DMS53 treated with DMSO at 0.1 percent for 48 hours (cell line): ENCODE measurements at regions not wholly inside any gene's neighbourhood (a gene's known extent, or its start where the extent isn't known, plus 50 kb on each side); places are given as distances from the start of the nearest gene placed in this dataset.
A peak's percentile ranks its signal among the peaks of the same experiment; 100 is the strongest.

ENCODE experiments used
- DNase-seq: peaks from one replicate; lab custom pipeline; 2025; ENCODE audit not compliant: unreplicated experiment; lab: John Stamatoyannopoulos, UW

DNA sequence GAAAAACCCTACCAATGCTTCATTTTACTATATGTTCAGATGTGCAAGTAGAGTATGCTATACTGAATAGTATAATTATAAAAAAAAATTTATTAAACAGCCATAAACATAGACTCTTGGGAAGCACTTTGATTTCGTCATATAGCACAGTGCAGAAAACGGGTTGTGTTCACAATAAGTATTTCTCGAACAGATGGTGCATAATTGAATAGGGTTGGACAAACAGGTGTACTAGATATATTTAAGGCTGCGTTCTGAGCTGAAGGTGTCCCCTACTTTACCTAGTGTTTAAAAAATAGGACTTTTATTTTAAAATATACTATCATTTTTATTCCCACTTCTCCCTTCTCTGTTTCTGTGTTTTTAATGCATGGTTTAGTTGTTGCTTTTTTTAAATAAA lies 841.5 kb downstream of the ANKRD7 start:
- no peak for DNase-seq

DNA sequence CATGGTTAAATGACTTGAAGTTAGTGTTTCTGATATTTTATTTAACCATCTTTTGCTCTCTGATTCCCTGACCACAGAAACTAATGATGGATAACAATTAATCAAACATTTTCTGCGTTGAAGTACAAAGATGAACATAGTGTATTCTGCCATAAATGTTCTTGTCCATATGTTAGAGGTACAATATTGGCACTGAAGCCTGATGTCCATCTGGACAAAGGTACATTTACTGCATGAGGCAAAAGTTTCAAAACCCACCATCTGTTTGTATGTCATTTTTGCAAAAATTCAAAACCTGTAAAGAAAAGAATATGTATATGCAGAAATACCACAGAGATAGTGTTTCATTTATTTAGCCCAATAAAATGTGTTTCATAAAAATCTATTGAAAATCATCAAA lies 861.5 kb downstream of the ANKRD7 start:
- DNase-seq: no peak

DNA sequence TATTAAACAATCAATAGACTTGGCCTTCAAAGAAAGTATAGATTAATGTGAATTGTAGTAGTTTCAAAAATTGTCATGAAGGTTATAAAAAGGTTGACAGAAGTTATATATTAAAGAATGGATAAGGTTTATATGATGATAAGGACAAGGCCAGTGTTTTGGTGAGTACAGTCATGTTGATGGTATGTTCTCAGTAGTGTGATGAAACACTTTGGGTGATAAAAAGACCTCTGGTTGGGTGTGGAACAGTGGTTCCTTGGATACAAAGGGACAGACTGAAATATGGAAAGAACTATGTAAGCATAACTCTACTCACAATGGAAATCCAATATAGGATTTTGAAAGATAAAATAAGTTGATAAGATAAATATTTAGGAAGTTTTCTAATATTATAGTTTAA lies 866.3 kb downstream of the ANKRD7 start:
- no peak for DNase-seq

DNA sequence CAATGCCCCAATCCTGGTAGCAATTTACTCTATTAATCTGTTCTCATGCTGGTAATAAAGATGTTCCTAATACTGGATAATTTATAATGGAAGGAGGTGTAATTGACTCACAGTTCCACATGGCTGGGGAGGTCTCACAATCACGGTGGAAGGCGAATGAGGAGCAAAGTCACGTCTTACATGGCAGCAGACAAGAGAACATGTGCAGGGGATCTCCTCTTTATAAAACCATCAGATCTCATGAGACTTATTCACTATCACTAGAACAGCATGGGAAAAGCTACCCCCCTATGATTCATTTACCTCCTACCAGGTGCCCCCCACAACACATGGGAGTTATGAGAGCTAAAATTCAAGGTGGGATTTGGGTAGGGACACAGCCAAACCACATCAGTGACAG lies 872.2 kb downstream of the ANKRD7 start:
- no peak for DNase-seq

DNA sequence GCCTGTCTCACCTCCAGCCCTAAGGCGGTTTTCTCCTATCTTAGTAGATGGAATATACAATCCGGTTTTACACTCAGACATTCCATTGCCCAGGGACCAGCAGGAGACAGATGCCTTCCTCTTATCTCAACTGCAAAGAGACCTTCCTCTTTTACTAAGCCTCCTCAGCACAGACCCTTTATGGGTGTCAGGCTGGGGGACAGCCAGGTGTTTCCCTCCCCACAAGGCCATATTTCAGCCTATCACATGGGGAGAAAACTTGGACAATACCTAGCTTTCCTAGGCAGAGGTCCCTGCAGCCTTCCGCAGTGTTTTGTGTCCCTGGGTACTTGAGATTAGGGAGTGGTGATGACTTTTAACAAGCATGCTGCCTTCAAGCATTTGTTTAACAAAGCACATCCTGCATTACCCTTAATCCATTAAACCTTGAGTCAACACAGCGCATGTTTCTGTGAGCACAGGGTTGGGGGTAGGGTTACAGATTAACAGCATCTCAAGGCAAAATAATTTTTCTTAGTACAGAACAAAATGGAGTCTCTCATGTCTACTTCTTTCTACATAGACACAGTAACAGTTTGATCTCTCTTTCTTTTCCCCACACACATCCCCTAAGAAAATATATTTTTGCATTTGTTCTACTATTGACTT lies 876.2 kb downstream of the ANKRD7 start:
- DNase-seq: peak; percentile 85

DNA sequence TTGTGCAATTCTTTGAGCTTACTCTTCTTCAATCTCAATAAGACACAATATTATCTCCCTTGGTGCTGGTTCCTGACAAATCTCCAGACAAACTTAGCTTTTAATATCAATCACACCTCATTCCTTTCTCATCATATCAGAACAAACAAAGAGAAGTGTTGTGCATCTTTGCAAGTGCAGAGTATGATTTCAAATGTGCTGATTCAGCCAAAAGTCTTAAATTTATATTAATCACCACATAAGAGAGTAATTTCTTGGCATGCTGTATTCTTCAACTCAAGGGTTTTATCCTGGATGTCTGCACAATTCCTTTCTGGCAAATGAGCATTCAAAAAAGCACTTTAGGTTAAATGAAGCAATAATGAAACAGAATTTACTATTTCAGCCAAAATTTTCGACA lies 877.8 kb downstream of the ANKRD7 start:
- DNase-seq: no peak

DNA sequence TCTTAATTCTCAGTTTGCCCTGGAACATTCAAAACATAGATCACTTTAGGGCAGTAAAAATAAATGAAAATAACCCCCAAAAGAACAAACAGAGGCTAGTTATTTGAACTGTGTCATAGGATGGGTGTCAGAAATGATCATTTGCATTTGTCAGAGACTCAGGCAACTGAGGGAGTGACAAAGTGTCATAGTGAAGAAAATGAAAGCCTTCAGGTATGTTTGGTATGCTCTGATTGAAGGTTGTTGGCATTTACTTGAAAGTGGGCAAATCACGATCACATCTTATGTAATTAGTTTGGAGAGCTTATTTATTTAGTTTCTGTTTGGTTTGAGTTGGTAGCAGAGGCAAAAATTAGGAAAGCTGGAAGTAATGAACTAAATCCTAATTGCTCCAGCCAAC lies 880.9 kb downstream of the ANKRD7 start:
- no peak for DNase-seq

DNA sequence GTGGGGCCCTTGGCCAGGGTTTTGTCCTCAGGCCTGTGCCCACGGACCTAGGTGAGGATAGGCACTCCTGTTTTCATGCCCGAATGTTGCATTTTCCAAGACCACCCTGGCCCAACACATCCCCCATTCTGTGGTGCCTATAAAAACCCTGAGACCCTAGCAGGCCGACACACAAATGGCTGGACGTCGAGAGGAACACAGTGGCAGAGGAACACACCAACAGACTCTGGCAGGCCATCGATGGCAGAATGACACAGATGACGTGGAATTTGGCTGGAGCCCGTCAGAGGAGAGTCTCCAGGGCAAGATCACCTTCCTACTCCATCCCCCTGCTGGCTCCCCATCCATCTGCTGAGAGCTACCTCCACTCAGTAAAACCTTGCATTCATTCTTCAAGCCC lies 898.8 kb downstream of the ANKRD7 start:
- no peak for DNase-seq

DNA sequence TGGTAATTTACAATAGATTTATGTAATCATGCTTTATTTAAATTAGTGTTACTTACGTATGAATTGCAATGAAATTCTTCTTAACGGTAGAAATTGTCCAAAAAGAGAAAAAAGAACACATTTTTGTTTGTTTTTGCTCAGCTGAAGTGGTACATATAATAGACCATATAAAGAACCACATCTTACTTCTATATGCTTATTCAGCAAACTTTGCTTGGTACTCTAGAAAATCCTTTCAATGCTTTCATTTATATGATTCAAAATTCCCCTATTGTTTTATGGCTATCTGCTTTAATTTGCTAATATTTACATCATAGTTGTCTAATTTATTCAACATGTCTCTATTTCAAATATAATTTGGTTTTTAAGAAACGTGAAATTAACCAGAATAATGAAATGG lies 903.2 kb downstream of the ANKRD7 start:
- no peak for DNase-seq

DNA sequence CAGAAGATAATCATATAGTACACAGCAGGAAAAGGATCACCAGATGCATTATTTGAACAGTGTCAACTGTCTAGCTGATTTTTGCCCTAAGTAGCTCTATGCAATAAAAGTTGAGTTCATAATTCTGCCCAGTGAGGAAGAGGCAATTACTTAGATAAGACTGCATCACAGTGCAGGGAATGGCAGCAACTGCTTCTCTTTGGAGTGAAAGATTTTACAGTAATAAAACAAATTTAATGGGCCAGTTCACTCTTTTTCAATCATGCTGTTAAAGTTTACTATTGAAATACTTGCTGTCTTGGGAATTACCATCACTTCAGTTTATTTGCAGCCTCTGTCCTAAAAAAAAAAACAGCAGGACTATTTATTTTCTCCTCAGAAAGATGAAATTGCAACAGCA lies 907.9 kb downstream of the ANKRD7 start:
- no peak for DNase-seq

DNA sequence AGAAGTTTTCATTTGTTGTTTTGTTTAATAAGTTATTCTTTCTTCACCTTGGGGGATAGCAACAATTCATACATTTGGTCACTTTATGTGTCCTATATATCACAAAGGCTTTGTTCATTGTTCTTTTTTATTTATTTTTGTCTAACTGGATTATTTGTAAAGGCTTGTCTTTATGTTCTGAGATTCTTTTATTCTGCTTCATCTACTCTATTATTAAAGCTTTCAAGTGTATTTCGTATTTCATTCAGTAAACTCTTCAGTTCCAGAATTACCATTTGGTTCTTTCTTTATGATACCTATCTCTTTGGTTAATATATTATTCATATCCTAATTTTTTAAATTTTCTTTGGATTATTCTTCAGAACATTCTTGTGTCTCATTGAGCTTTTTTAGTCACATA lies 942.9 kb downstream of the ANKRD7 start:
- DNase-seq: no peak

DNA sequence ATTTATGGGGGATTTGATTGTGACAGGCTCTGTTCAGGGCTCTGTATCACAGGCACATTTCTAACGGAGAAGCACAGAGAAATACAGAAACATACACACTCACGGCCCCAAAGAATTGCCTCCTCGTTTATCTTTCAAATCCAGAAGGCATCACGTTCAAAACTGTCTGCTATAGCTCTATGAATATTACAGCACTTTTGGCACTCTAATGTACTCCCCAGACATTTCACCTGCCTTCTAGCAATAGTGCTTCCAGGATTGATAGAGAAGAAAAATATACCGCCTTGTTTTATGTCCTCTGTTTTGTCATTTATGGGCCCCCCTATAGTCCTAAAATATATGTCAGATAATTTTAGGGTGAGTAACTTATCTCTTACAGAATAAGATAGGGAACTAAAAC lies 947.5 kb downstream of the ANKRD7 start:
- DNase-seq: no peak

DNA sequence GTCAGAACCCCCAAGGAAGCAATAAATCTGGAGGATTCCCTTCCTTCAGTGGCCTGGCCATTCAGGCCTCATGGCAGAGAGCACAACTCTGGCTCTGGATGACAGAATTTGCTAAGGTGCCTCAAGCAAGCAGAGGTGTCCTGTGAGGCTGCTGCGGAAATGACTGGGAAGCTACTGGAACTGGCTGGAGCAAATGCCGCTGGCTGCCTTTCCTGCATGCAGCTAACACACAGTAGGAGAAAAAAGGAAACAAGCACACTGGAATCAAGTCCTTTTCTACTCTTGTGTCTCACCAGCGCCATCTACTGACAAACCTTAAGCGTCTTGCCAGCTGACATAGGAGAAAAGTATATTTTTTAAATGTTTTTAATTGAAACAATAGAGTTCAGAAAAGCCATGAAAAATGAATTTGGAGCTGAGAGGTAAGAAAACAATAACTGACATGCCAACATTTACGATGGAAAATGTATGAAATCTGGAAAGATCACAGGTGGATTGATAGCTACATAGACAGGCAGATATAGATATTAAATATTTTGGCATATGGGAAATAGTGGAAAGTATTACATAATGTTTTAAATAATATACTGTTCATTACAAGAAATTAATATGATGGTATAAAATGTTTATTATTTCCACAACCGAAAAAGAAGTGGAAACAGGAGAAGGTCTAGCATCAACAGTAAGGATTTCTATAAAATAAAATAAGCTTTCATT lies 951.6 kb downstream of the ANKRD7 start:
- DNase-seq: peak; percentile 78

DNA sequence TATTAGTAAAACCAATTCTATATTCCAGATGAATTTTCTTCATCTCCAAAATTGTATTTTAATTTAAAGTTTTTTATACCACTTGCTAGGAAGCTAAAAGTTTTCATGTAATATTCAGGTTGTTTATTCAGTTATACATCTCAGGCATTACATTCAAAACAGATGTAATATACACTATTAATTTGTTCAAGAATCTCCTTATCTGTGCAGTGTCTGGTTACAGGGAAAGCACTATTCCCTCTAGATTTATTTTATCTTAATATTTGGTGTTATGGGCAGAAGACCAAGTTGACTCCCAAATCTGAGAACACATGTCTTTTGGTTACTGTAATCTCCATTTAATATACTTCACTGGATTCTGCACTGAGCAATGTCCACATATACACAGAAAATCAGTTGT lies 953.4 kb downstream of the ANKRD7 start:
- DNase-seq: no peak

DNA sequence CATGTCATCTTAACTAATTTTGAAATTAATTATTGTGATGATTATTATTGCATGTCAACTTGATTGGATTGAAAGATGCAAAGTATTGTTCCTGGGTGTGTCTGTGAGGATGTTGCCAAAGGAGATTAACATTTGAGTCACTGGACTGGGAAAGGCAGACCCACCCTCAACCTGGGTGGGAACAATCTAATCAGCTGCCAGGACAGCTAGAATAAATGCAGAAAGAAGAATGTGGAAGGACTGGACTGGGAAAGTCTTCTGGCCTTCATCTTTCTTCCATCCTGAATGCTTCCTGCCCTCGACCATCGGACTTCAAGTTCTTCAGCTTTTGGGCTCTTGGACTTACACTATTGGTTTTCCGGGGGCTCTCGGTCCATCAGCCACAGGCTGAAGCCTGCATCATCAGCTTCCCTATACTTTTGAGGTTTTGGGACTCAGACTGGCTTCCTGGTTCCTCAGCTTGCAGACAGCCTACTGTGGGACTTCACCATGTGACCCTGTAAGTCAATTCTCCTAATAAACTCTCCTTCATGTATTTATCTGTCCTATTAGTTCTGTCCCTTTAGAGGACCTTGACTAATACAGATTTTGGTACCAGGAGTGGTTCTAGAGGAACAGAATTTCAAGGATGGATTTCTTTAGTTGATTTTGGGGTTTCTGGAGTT lies 959.8 kb downstream of the ANKRD7 start:
- no peak for DNase-seq

DNA sequence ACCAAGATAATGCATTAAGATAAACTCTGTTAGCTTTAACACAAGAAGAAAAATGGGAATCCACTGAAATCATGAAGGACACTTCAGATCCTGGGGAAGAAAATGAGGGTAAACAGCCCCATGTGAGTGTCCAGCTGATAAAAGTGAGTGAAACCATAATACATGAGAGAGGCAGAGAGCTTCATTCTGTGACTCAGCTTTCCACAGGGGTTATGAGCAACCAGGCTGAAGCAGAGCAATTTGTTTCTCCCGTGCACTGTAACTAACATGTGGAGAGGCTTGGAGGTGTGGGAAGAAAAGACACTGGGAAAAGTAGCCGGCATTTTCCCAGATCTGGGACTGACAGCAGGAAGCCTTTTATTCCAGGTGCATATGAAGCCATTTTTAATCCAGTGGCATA lies 971.7 kb downstream of the ANKRD7 start:
- DNase-seq: no peak

DNA sequence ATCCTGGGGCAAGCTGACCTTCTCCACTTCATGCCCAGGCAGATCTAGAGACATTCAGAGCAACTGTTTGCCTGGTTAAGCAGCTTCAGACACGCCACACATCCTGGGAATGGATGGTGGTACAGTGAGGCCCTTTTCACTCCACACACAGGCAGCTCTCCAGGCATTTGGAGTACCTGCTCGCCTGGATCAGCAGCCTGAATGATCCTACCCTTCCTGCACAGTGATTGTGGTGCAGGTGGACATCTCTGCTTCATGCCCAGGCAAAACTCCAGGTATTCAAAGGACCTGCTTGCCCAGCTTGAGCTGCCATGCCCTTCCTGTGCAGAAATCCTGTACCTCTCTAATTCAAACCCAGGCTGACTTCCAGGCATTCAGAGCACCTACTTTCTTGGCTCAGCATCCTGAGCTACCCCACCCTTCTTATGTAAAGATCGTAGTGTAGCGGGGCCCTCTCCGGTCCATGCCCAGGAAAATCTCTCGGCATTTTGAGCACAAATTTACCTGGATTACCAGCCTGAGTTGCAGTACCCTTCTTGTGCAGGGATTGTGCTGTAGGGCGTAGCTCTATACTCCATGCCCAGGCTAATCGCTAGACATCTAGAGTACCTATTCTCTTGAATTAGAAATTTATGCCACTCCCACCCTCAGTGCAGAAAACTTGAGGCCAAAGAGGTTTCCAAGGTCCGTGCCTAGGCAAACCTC lies 972.8 kb downstream of the ANKRD7 start:
- no peak for DNase-seq

DNA sequence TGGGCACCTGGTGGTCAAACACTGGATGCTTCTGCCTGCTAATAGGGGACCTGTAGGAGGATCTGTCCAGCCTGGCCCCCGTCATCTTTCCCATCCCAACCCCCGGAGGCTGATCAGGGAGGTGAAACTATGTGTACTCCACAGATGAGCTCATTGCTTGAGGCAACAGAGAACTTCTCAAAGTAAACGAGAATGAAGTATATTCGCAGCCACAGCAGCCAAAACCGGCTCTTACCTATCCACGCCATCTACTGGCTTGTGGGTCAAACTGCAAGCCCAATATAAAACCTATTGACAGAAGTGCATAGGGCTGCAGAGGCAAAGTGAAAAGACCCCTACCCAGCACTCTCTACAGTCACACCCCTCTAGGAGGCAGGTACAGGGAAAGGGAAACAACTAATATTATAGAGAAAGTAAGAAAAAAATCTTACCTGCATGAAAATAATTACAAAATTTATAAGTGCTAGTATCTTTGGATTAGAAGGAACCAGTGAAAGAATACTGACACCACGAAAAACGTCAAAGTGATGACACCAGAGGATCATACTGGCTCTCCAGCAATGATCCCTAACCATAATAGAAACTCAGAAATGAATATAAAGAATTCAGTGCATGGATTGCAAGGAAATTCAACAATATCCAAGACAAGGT lies 973.5 kb downstream of the ANKRD7 start:
- DNase-seq: peak; percentile 76

DNA sequence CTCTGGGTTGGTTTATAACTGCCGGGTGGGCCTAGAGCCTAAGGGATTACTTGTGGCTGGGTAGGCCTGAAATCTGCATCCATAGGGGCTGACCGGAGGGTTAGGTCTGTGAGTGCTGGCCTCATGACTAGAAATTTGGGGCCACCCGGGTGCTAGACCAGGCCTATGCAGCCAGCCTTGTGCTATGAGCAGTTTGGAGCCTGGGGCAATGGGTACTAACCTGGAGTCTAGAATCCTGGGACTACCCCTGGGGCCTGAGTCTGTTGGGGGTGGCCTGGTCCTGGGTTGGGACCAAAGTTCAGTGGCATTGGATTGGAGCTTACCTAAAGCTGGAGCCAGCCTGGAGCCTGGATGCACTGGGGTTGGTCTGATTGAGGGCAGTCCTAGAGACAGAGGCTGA lies 995.2 kb downstream of the ANKRD7 start:
- DNase-seq: no peak

DNA sequence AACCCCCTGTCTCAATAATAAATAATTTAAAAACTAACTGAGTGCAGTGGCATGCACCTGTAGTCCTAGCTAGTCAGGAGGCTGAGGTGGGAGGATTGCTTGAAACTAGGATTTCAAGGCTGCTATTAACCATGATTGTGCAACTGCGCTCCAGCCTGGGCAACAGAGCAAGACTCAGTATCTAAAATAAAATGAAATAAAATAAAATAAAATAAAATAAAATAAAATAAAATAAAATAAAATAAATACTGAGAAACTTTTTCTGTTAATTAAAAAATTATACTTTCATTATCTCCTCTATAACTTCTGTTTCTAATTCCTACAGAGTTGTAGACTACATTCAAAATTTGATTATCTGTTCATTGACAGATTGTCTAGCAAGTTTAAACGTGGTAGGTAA lies 999.4 kb downstream of the ANKRD7 start:
- no peak for DNase-seq

DNA sequence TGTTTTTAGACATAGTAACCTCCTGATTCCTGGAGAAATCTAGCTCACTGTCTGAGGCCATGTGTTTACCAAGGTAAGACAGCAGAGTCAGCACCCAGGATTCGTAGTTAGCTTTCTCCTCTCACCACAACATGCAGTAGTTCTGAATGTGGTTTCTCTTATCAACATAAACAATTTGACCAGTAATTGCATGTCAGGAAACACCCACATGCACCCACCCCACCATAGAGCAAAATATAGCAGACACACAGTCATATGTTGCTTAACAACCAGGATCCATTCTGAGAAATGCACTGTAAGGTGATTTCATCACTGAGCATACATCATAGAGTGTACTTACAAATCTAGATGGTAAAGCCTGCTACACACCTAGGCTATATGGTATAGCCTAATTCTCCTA lies 1004.0 kb downstream of the ANKRD7 start:
- no peak for DNase-seq
